Kidney epithelial cell (primary cell): ENCODE measurements at regions not wholly inside any gene's neighbourhood (a gene's known extent, or its start where the extent isn't known, plus 50 kb on each side); places are given as distances from the start of the nearest gene placed in this dataset.
"Not testable (repeated sequence)": the region's sequence is repeated elsewhere in the genome, so short reads cannot be mapped to it uniquely, and the experiment has no call there.

Source experiments
- DNase-seq: peaks from one replicate; pipeline ENCODE4 v3.0.0-alpha.2; 2010; ENCODE audit warnings: low read depth
- H3K27me3 ChIP-seq: 2 replicates; pipeline ENCODE4 v1.6.0; 2011; ENCODE audit warnings: low read length; ENCODE audit not compliant: control insufficient read depth, insufficient read depth
- H3K36me3 ChIP-seq: 2 replicates; pipeline ENCODE4 v1.5.1; 2011; ENCODE audit warnings: low read length; ENCODE audit not compliant: control insufficient read depth, insufficient read depth
- H3K4me3 ChIP-seq: 2 replicates; pipeline ENCODE4 v1.5.1; 2011; ENCODE audit warnings: low read depth, mild to moderate bottlenecking, control low read depth, low read length
- TF ChIP-seq, protein P1 (sequence below): IDR thresholded peaks from 2 replicates; pipeline ENCODE4 v1.5.1; 2011; ENCODE audit warnings: mild to moderate bottlenecking, moderate library complexity, low read length, control low read depth, inconsistent platforms; ENCODE audit not compliant: insufficient read depth, poor library complexity, severe bottlenecking

- Histone ChIP-seq H3K4me3 (no peak overlapping the region), H3K27me3 (peaks cover 11% of the 10 kb centered on the region), H3K36me3 (no peaks in the 10 kb centered on the region)
- no peak for DNase-seq
- TF ChIP-seq, protein P1, sequence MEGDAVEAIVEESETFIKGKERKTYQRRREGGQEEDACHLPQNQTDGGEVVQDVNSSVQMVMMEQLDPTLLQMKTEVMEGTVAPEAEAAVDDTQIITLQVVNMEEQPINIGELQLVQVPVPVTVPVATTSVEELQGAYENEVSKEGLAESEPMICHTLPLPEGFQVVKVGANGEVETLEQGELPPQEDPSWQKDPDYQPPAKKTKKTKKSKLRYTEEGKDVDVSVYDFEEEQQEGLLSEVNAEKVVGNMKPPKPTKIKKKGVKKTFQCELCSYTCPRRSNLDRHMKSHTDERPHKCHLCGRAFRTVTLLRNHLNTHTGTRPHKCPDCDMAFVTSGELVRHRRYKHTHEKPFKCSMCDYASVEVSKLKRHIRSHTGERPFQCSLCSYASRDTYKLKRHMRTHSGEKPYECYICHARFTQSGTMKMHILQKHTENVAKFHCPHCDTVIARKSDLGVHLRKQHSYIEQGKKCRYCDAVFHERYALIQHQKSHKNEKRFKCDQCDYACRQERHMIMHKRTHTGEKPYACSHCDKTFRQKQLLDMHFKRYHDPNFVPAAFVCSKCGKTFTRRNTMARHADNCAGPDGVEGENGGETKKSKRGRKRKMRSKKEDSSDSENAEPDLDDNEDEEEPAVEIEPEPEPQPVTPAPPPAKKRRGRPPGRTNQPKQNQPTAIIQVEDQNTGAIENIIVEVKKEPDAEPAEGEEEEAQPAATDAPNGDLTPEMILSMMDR: no peak
These were observed 82.2 kb upstream of the RMP24 start for GRCh38 chr18:35890323-35890722.

- Histone ChIP-seq H3K4me3 (no peak overlapping the region), H3K36me3 (no peaks in the 10 kb centered on the region), H3K27me3 (peaks cover 11% of the 10 kb centered on the region)
- DNase-seq: no peak
- TF ChIP-seq, protein P1: no peak
These were observed 80.4 kb upstream of the RMP24 start for GRCh38 chr18:35892118-35892517.

GRCh38 chr18:35897481-35897880, 75.0 kb upstream of the RMP24 start:
- not testable (repeated sequence) for H3K27me3 ChIP-seq, DNase-seq, H3K4me3 ChIP-seq, H3K36me3 ChIP-seq

DNA sequence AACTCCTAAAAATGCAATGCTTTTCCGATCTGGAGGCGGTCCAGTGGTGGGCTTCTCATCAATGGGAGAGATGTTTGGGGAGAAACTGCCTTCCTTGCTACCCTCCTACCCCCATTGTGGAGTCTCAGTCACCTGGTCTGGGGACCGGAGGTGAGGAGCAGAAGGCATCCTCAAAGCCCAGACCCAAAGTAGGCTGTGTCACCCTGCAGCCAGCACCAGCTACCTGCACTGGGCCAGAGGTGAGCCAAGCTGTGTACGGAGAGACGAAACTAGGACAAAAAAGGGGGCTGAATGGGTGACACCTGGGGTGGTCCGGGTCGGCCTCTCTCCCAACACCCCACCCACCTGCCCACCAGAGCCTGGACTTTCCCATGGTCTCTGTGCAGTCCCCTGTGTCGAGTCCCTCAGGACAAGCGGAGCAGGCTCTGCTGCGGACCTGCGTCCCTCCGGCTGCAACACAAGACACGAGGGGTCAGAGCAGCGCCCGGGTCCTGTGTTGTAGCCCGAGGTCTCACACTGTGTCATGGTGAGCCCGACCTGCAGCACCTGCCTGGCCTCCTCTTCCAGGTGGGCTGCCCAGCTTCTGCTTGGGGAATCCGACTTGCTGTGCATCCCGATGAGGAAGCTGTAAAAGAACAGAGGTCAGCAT, 68.0 kb upstream of the RMP24 start:
- no peaks in the 10 kb centered on the region for H3K27me3 ChIP-seq
- H3K4me3 ChIP-seq: no peak overlapping the region
- TF ChIP-seq, protein P1: no peak
- DNase-seq: no peak
- H3K36me3 ChIP-seq: no peaks in the 10 kb centered on the region

- no peaks in the 10 kb centered on the region for H3K27me3 ChIP-seq
- no peak for DNase-seq
- no peak overlapping the region for H3K4me3 ChIP-seq
- TF ChIP-seq, protein P1: no peak
- no peaks in the 10 kb centered on the region for H3K36me3 ChIP-seq
These were observed 67.0 kb upstream of the RMP24 start for GRCh38 chr18:35905436-35905835.

DNA sequence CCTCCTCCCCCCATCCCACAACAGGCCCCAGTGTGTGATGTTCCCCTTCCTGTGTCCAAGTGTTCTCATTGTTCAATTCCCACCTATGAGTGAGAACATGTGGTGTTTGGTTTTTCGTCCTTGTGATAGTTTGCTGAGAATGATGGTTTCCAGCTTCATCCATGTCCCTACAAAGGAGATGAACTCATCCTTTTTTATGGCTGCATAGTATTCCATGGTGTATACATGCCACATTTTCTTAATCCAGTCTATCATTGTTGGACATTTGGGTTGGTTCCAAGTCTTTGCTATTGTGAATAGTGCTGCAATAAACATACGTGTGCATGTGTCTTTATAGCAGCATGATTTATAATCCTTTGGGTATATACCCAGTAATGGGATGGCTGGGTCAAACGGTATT, 66.2 kb upstream of the RMP24 start:
- not testable (repeated sequence) for H3K4me3 ChIP-seq, H3K27me3 ChIP-seq, DNase-seq, H3K36me3 ChIP-seq

- Histone ChIP-seq H3K36me3 (no peaks in the 10 kb centered on the region), H3K27me3 (no peaks in the 10 kb centered on the region), H3K4me3 (no peak overlapping the region)
- no peak for DNase-seq
- TF ChIP-seq, protein P1: no peak
These were observed 62.2 kb upstream of the RMP24 start for GRCh38 chr18:35910327-35910726.
